ENCODE measurements at regions not wholly inside any gene's neighbourhood (a gene's known extent, or its start where the extent isn't known, plus 50 kb on each side); places are given as distances from the start of the nearest gene placed in this dataset.

- Histone ChIP-seq H2BK20ac (ENCODE audit: low read depth, low read length, poor library complexity, severe bottlenecking) (no peak overlapping the region), H3K4ac (ENCODE audit: low read depth, low read length) (no peak overlapping the region), H2BK120ac (ENCODE audit: low read depth, low read length, poor library complexity, severe bottlenecking) (no peak overlapping the region), H3K23me2 (ENCODE audit: insufficient read length, low read depth, low read length, poor library complexity, severe bottlenecking) (no peaks in the 10 kb centered on the region), H2BK15ac (ENCODE audit: low read depth, low read length) (no peak overlapping the region), H3K14ac (ENCODE audit: insufficient read depth, low read length) (no peak overlapping the region), H4K20me1 (ENCODE audit: control insufficient read depth, insufficient read depth, insufficient read length) (no peaks in the 10 kb centered on the region), H3K23ac (ENCODE audit: insufficient read length, low read depth, low read length) (no peak overlapping the region), H3K4me2 (ENCODE audit: insufficient read depth, insufficient read length, low read length) (no peak overlapping the region), H4K5ac (ENCODE audit: insufficient read length, low read depth, low read length) (no peak overlapping the region), H2AFZ (ENCODE audit: low read length) (no peak overlapping the region), H3K9ac (ENCODE audit: extremely low read depth, insufficient read length, low read length) (no peak overlapping the region), H2AK5ac (ENCODE audit: insufficient read length, low read length) (no peak overlapping the region), H3K27me3 (ENCODE audit: insufficient read depth, low read length) (no peaks in the 10 kb centered on the region), H3K27ac (ENCODE audit: insufficient read length, low read depth, low read length) (no peak overlapping the region), H3K56ac (ENCODE audit: insufficient read length, low read depth, low read length) (no peak overlapping the region), H2BK5ac (ENCODE audit: insufficient read length, low read length) (no peak overlapping the region), H3K4me1 (ENCODE audit: insufficient read depth, low read length) (no peaks in the 10 kb centered on the region), H3T11ph (ENCODE audit: low read length) (no peak overlapping the region), H3K9me3 (ENCODE audit: control insufficient read depth, low read depth, low read length) (no peaks in the 10 kb centered on the region), H2BK12ac (ENCODE audit: insufficient read length, low read depth, low read length) (no peak overlapping the region), H4K91ac (ENCODE audit: insufficient read length, low read depth, low read length) (no peak overlapping the region), H3K79me2 (ENCODE audit: insufficient read depth, low read length) (no peaks in the 10 kb centered on the region), H3K79me1 (ENCODE audit: insufficient read depth, low read depth, low read length, poor library complexity, severe bottlenecking) (no peaks in the 10 kb centered on the region), H4K8ac (replicated peaks; ENCODE audit: insufficient read length, low read depth, low read length) (no peak overlapping the region), H3K18ac (ENCODE audit: insufficient read length, low read depth, low read length) (no peak overlapping the region)
- H3K9me3 Mint-ChIP-seq = 0 out of 5 replicates have a peak, but pooled peaks cover 0 to 2% of the 10 kb centered on the region in 2 experiments
- no peak overlapping the region for H3K27ac Mint-ChIP-seq
- H3K27me3 Mint-ChIP-seq (ENCODE audit: low read depth) = peaks cover 6% of the 10 kb centered on the region
- H3K36me3 Mint-ChIP-seq (ENCODE audit: insufficient read depth in 1 of 3, low read depth in 3 of 3) = no peaks in the 10 kb centered on the region
- no CpG with 5 or more reads among the region's 1 CpG for WGBS (ENCODE audit: extremely low coverage, insufficient read length, low lambda C conversion rate)
- DNase-seq = no peak
- H3K4me3 Mint-ChIP-seq = no peak overlapping the region
- TF ChIP-seq CTCF (conservative IDR thresholded peaks at IDR 0.05) = no peak
- H3K4me1 Mint-ChIP-seq = peaks cover 3 to 6% of the 10 kb centered on the region in 2 experiments; a peak in 3 of 4 replicates
Measured at GRCh38 chr4:173748353-173748752, 218.3 kb upstream of the HAND2 start.
